Fibroblast of skin of left quadriceps (primary cell): ENCODE measurements at regions not wholly inside any gene's neighbourhood (a gene's known extent, or its start where the extent isn't known, plus 50 kb on each side); places are given as distances from the start of the nearest gene placed in this dataset.

Source experiments
- DNase-seq, 2 experiments: peaks; one replicate each; pipeline ENCODE4 v3.0.0-alpha.2; 2013; ENCODE audit warnings: low read depth in 2 of 2

DNA sequence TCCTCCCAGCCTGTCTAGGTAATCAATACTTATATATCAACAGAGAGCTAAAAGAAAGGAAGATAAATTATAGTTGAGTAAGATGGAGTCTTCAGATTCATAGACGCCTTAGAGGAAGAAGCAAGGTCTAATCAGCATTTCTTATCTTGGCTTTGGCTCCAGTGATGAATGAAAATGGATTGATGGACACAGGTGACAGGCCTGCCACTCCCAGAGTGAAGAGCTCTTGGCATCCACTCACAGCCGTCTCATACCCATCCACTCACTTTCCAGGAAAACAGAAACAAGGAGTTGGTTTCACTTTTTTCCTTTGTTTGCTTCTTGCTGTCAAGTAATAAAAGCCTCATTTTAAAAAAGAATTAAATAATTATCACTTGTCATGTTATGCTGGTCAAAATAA lies 168.2 kb downstream of the MFSD1 start:
- DNase-seq, result no peak

GRCh38 chr3:158974904-158975303 lies 173.1 kb downstream of the MFSD1 start:
- DNase-seq, result no peak

- no peak for DNase-seq
Observed at GRCh38 chr3:158976966-158977365, 175.1 kb downstream of the MFSD1 start.

- no peak for DNase-seq
Observed at GRCh38 chr3:158977497-158977896, 175.6 kb downstream of the MFSD1 start.

DNA sequence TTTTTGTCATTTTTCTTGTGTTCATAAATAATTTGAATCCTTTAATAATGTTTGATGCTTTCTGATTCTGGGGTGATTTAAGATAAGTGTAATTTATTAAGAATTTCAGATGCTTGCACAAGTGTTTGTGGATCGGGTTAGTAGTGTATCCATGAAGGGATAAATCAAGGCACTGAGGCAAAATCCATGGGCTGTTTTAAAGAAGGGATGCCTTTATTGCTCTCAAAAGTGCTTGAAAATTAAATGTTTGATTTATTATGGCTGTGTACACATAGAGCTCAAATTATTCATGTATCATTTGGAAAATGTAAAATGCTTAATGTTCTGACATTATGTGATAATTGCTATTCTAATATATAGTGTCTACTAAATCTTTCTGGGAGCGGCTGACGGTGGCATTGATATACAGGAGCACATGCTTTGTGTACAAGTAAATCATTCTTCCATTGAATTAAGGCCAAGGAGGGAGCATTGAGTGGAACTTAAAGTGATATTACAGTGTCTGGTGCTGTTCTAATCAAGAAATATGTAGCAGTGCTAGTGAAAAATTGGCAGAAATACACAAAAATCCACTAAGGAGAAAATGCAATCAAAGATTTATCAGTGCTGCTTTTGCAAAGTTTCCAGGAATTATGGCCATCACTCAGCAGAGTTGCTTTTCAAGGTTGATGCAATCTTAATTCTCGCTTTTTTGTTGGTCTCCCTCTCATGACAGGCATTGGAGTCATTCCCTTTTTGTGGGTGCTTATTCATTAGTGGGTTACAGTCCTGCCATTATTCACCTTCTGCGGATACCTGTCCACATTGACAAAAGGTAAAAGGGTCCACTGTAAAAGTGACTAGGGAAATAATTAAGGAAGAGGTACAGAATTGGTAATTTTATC lies 181.6 kb downstream of the MFSD1 start:
- no peak for DNase-seq

GRCh38 chr3:158991146-158991705 lies 189.4 kb downstream of the MFSD1 start:
- no peak for DNase-seq

- DNase-seq, result no peak
Observed at GRCh38 chr3:158992463-158992862, 190.6 kb downstream of the MFSD1 start.

DNA sequence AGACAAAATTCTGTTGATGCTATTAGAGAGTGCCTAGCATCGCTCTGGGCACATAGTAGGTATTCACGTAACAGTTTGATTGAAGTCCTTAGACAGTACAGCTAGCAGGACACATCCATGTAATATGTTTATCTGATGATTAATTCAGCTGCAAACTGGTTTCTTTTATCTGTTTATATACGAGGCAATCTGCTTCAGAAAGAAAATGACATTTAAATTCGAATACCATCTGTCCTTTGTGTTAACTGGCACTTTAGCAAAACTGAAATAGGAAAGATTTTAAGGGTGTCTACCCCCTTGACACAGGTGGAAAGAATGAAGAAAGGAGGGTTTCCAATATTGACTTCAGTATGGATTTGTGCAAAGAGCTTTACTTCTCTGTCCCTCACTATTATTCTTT lies 192.5 kb downstream of the MFSD1 start:
- no peak for DNase-seq

DNA sequence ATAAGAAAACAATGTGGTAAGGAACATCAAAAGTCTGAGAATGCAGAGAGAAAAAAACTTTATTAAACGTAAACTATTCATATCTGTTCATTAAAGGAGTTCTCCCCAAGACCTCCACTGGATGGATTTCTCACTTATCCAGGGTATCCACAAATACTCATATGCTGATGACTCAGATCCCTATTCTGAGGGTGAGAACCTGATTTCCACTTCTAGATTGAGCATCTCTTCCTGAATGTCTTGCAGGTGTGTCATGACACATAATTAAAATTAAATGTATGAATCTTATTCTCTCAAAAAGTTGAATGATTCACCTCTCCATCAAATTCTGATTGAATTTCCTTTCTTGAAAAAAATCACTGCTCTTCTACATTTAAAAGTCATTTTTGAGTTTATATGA lies 199.9 kb downstream of the MFSD1 start:
- DNase-seq, result no peak

DNA sequence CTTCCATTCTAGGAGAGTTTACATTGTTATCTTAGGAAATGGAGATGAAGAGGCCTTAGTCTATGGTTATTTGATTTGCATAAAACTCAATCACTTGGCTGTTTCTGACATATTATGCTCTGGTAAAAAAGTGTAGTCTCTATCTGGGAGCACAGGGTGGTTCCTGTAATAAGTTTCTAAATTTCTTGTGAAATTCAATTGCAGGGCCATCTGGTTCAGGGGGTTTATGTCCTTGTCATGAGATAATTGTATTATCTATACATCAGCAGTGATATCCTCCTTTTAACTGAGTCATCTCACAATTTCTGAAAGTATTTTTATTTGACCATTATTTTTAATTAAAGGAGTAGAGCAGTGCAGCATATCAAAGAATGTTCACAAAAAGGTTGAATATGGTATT lies 203.3 kb downstream of the MFSD1 start:
- no peak for DNase-seq

DNA sequence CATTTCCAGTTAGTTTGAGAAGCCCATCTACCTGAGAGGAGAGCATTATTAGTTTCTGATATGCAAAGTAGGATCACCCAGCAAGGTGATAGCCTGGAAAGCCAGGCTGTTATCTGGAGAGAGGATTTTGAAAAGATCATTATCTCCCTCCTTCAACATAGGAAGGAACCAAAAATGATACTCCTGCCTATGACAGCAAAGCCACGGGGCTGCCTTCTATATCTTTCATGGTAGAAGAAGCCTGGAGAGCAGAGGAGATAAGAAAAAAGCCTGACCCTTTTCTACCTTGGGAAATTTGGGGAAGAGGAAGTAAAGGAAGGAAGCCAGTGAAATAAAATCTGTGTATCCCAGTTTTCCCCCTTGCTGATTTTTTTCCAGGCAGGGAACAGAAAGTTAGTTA lies 205.5 kb downstream of the MFSD1 start:
- DNase-seq, result no peak

DNA sequence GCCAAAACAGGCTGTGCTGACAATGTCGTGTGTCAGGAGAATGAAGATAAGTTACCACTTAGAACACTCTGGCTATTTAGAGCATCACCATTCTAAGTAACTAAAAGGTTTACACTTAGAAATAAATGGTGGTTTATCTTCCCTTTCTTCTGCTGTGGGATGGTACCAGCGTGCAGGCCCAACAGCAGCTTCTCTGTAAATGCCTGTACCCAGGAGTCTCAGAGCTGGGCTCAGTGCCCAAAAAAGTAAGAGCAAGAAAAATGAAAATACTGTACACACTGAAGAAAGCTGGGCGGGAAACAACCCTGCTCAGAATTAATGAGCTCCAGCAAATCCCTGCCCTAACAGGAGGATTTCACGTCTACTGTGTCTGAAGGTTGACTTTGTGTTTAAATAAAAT lies 206.5 kb downstream of the MFSD1 start:
- no peak for DNase-seq

DNA sequence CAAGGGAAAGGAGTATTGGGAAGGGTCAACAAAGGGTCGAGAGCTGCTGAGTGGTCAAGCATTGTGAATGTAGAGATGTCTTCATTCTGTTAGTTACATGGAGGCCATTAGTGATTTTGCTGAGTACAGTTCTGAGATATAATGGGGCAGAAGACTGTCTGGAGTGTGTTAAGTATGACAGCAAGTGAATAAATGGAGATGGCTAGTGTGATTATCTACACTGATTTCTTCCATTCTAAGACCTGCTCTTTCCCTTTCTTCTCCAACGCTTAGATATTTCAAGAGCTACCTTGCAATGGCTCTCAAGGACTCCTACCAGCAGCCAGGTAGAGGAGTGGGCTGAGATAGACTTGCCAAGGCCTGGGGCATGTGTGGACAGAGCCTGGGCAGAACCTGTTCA lies 216.5 kb downstream of the MFSD1 start:
- no peak for DNase-seq

DNA sequence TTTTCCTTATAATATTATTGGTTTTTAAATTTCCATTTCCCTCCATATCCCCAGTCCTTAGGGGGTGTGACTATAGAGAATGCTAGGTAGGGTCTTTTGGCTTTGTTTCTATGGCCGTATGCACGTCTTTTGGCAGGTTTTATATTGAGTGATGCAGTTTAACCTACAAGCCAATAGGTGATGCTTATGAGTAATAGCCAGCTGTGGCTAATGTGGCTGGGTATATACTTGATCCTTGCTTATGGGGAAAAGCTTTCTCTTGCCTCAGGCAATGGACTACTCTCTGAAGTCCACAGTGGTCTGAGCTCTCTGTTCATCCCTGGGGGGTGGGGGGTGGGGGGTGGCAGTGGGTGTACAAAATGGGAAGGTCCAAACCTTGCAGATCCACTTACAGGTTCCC lies 223.9 kb downstream of the MFSD1 start:
- no peak for DNase-seq

GRCh38 chr3:159026510-159026909 lies 224.7 kb downstream of the MFSD1 start:
- DNase-seq, result no peak

GRCh38 chr3:159028706-159029105 lies 226.9 kb downstream of the MFSD1 start:
- DNase-seq, result no peak

DNA sequence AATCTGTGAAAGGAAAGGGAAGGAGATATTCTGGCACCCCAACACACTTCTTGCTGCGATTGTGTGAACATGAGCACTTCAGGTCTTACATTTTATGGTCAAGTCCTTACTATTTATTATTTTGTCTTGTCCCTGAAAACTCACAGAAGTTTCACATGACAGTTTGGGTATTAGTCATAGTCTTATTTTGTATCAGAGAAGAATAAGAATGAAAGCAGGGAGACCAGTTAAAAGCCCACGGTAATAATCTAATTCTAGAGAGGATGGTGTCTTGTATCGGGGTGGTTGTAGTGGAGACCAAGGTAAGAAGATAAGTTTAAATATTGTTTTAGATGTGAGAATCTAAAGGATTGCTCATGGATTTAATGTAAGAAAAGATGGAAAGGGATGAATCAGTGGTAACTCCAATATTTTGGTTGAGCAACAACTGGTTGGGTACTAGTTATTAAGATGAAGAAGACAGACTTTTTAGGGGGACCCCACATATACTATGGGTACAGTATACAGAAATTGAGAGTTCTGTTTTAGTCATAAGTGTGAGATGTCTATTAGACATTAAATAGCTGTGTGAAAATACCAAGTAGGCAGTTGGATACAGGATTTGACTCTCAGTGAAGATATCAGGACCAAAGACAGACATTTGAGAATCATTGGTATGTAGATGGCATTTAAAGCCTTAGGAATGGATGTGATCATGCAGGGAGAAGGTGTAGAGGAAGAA lies 227.6 kb downstream of the MFSD1 start:
- no peak for DNase-seq

DNA sequence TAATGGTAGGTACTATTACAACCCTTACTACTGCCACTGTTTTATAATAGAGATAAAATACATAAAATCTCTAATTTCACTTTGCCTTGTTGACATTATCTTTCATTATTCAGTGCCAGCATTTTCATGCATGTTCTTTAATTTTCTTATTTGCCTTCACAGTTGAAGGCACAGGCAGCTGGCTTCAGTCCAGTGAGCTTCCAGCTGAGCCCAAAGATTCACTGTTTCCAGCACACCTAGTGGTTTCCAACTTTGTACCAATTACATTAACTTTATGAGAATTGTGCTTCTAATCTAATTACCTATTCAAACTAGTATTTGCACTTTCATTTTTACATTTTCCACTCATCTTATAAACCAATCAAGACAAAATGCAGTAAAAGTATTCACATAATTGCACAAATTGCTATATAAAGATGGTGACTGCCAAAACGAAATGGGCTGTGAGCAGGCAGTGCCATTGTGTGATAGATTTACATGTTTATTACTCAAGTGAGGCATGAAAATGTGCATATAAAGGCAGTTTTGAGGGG lies 228.3 kb downstream of the MFSD1 start:
- DNase-seq, result no peak

GRCh38 chr3:159030886-159031679 lies 229.2 kb downstream of the MFSD1 start:
- DNase-seq, result no peak

- no peak for DNase-seq
Observed at GRCh38 chr3:159032311-159032710, 230.5 kb downstream of the MFSD1 start.

- DNase-seq, result no peak
Observed at GRCh38 chr3:159038405-159038804, 236.6 kb downstream of the MFSD1 start.

DNA sequence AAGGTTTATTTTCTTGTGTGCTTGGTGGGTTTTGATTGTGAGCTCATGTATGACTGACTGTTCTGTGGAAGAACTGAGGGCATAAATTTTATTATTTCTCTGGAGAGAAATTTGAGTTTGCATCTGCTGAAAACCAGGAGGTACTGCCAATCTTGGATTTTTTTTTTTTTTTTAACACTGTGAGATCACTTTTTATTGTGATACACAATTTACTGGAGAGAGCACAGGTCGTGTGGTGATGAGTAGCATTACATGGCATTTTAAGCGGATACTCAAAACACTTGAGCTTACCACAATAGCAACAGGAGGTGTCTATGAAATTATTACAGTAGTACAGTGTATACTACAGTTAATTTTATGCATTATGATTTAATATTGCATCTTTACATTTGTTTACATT lies 237.4 kb downstream of the MFSD1 start:
- DNase-seq, result no peak
